ENCODE measurements at regions not wholly inside any gene's neighbourhood (a gene's known extent, or its start where the extent isn't known, plus 50 kb on each side); places are given as distances from the start of the nearest gene placed in this dataset.
A peak's percentile ranks its signal among the peaks of the same experiment; 100 is the strongest.

DNA sequence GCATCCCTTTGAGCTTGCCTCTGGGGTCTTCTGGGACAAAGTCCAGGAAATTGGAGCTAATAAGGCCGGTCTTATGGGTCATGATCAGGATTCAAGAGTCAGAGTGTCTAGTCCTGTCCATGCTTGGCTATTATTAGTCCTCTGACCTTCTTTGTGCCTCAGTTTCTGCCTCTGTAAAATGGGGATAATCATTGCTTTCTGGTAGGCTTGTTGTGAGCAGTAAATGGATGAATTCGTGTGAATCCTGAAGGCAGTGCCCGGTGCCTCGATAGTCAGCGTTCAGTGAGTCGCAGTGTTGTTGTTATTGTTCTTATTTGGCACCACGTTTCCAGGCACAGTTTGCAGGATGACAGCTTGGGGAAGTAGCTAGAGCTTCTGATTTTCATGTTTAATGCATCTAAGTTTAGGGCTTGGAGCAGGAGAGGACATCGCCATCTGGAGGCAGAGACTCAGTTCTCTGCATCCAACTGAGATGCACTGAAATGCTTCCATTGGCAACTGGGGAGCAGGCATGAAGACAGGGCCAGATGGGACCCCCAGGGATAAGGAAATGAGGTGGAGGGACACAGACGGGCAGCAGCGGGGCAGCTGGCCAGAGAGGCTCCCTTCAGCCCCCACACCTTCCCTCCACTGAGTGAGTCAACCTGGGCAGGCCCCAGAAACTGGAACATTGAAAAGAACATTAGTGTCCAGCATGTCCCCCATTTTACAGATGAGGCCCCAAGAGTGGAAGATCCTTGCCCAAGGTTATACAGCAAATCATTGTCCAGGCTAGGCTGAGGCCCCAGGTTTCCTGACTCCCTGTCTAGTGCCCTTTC, 160.3 kb downstream of the PTPRU start:
- peaks cover 5% of the 10 kb centered on the region for H3K27me3 Mint-ChIP-seq (ENCODE audit: insufficient read depth)
- no peak overlapping the region for H3K27ac Mint-ChIP-seq
- no peak overlapping the region for H3K4me3 Mint-ChIP-seq
- TF ChIP-seq, protein P1, sequence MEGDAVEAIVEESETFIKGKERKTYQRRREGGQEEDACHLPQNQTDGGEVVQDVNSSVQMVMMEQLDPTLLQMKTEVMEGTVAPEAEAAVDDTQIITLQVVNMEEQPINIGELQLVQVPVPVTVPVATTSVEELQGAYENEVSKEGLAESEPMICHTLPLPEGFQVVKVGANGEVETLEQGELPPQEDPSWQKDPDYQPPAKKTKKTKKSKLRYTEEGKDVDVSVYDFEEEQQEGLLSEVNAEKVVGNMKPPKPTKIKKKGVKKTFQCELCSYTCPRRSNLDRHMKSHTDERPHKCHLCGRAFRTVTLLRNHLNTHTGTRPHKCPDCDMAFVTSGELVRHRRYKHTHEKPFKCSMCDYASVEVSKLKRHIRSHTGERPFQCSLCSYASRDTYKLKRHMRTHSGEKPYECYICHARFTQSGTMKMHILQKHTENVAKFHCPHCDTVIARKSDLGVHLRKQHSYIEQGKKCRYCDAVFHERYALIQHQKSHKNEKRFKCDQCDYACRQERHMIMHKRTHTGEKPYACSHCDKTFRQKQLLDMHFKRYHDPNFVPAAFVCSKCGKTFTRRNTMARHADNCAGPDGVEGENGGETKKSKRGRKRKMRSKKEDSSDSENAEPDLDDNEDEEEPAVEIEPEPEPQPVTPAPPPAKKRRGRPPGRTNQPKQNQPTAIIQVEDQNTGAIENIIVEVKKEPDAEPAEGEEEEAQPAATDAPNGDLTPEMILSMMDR (IDR thresholded peaks at IDR 0.05) = peak; percentile 44; the same call in 1 of the 2 replicates
- no peaks in the 10 kb centered on the region for H3K36me3 Mint-ChIP-seq (ENCODE audit: low read depth)
- DNase-seq = no peak
- H3K4me1 Mint-ChIP-seq (ENCODE audit: low read depth) = no peaks in the 10 kb centered on the region
- H3K9me3 Mint-ChIP-seq = no peaks in the 10 kb centered on the region; the same call in 1 of the 2 replicates

DNA sequence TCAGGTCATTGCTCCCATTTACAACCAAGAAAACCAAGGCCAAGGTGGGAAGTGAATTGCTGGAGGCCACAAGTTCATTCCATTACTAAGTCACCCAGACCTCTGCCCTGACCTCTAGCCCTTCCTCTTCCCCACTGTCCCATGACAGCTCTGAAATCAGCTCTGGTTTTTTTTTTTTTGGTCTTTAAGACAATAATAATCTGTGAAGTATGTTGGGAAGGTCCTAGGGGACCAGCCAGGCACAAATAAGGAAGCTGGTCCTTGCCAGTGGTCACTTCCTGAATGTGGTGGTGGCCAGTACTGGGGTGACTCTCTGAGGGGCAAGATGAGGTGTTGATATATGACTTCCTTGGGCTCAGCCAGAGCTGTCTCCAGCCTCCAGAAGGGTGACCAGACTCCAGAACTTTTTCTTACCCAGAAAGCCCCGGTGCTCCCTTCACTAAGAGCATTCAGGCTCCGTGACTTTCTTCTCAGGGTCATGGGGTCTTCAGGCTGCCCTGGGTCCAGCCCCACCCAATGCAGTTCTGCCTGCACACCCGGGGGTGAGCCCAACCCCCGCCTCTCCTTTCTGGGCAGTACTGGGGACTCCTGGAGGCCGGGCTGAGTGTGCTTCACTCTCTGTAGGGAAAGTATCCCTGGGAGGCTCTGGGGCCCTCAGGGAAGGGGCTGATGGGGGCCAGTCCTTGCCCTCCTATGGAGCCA, 159.6 kb downstream of the PTPRU start:
- Mint-ChIP-seq H3K9me3 (no peaks in the 10 kb centered on the region; the same call in 1 of the 2 replicates), H3K27ac (no peak overlapping the region), H3K4me1 (ENCODE audit: low read depth) (no peaks in the 10 kb centered on the region), H3K27me3 (ENCODE audit: insufficient read depth) (peaks cover 5% of the 10 kb centered on the region), H3K4me3 (no peak overlapping the region), H3K36me3 (ENCODE audit: low read depth) (no peaks in the 10 kb centered on the region)
- TF ChIP-seq, protein P1 (IDR thresholded peaks at IDR 0.05) = no peak
- no peak for DNase-seq

DNA sequence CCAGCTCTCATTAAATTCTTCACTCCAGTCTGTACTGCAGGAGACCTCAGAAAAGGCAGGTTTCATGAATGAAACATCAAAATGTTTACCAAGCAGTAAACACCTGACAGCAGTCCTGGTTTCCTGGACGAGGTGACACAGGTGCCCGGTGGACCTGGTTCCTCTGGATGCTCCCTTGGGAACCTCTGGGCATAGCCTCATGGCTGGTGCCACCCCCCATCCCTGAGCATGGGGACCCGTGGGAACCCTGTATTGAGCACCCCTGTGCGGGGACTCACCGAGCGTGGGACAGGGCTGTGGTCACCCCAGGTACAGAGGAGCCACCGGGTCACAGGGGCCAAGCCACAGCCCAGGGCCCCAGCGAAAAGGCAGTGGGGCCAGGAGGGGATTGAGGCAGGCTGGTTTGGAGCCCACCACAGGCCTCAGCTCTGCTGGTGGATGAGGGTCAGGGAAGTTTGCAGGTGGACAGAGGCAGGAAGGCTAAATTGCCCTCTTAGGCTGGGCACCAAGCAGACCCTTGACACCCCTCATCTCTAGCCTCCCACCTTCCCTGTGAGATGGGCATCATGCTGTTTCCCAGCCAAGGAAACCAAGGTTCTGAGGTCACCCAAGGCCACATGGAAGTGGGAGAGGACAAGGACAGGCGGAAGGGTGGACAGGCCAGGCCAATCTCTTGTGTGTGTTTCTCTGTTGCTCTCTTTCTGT, 158.4 kb downstream of the PTPRU start:
- Mint-ChIP-seq H3K27ac (no peak overlapping the region), H3K4me3 (no peak overlapping the region), H3K27me3 (ENCODE audit: insufficient read depth) (peaks cover 5% of the 10 kb centered on the region), H3K36me3 (ENCODE audit: low read depth) (no peaks in the 10 kb centered on the region), H3K4me1 (ENCODE audit: low read depth) (no peaks in the 10 kb centered on the region), H3K9me3 (no peaks in the 10 kb centered on the region; the same call in 1 of the 2 replicates)
- no peak for DNase-seq
- TF ChIP-seq, protein P1 (IDR thresholded peaks at IDR 0.05) = no peak

DNA sequence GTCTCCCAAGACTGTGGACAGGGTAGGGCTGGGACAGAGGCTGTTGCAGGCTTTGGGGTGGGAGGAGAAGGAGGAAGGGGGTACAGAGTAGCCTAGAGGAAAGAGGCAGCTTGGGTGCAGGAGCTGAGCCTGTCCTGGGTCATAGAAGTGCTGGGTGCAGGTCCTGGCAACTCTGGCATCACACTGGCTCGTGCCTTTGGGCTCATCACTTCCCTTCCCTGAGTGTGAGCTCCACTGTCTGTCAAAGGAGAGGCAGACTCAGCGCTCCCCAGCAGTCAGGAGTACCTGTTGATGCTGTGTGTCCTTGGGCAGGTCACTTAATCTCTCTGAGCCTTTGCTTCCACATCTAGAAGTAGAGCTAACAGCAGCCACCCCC, 157.1 kb downstream of the PTPRU start:
- Mint-ChIP-seq H3K4me3 (no peak overlapping the region), H3K36me3 (ENCODE audit: low read depth) (no peaks in the 10 kb centered on the region), H3K4me1 (ENCODE audit: low read depth) (no peaks in the 10 kb centered on the region), H3K9me3 (no peaks in the 10 kb centered on the region), H3K27me3 (ENCODE audit: insufficient read depth) (peaks cover 5% of the 10 kb centered on the region), H3K27ac (no peak overlapping the region)
- DNase-seq = no peak
- TF ChIP-seq, protein P1 (IDR thresholded peaks at IDR 0.05) = no peak

DNA sequence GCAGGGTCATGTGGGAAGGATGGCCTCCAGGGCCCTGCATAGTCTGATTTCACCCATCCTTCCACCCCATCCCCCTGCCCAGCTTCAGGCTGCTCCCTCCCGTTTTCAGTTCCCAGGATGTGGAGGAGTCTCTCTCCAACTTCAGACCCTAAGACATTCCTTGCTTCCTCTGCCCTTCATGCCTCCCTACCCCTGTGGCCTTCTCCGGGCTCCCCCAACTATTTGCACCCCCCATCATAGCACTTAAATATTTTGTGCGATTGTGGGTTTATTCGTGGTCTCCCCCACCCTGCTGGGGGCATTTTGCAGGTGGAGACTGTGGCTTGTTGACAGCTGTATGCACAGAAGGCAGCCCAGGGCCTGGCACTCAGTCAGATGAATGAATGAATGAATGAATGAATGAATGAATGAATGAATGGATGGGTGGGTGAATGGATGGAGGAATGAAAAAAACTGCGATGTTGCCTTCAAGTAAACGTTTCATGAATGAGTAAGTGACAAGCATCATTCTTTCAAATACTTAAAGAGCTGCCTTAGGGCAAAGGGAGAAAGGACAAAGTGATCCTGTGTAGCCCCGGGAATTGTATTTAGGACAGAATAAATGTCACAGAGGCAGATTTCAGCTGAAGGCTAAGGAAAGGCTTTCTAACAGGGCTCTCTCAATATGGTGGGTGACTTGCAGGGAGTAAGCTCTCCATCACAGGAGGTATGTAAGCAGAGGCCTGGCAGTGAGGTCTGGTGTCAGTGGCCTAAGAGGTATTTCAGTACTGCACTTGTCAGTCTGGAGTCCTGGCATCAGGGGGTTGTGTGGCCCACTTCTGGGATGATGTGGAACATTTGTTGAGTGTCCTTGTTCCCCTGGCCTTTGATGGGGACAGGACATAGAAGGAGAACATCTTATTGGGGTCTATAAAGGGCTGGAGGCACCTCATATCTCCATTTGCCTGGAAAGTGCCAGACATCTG, 156.4 kb downstream of the PTPRU start:
- TF ChIP-seq, protein P1 (IDR thresholded peaks at IDR 0.05) = no peak
- Mint-ChIP-seq H3K4me3 (no peak overlapping the region), H3K36me3 (ENCODE audit: low read depth) (no peaks in the 10 kb centered on the region), H3K9me3 (no peaks in the 10 kb centered on the region), H3K27me3 (ENCODE audit: insufficient read depth) (peaks cover 6% of the 10 kb centered on the region), H3K4me1 (ENCODE audit: low read depth) (no peaks in the 10 kb centered on the region), H3K27ac (no peak overlapping the region)
- DNase-seq = no peak

Data from HFFc6 (cell line).